H1 (cell line): ENCODE measurements at regions not wholly inside any gene's neighbourhood (a gene's known extent, or its start where the extent isn't known, plus 50 kb on each side); places are given as distances from the start of the nearest gene placed in this dataset.

Experiments
- CTCF ChIA-PET: fragments of 300-600 bp; sonication (Branson Sonifier 250); formaldehyde crosslinking; loops from one replicate; lab custom pipeline; 2021; ENCODE audit not compliant: partially characterized antibody; lab: Charles Lee
- POLR2A ChIA-PET: fragments of 300-600 bp; sonication (Branson Sonifier 250); formaldehyde crosslinking; loops from one replicate; lab custom pipeline; 2021; ENCODE audit warnings: inconsistent platforms; ENCODE audit not compliant: partially characterized antibody; lab: Charles Lee
- DNase-seq, 2 experiments: peaks; one replicate each; pipeline versions ENCODE4 v3.0.0 to v3.0.0-alpha.2; 2010 to 2022; ENCODE audit warnings: low spot score in 2 of 2, low read depth in 1 of 2, mixed read lengths in 1 of 2
- FAIRE-seq: peaks from 2 replicates; lab custom pipeline; 2011; peaks lifted over from hg19 to GRCh38; lab: Jason Lieb, UNC
- H2AFZ ChIP-seq: 2 replicates; pipeline ENCODE4 v1.8.1; 2012; ENCODE audit warnings: low read length, inconsistent platforms
- H2AK5ac ChIP-seq: 2 replicates; pipeline ENCODE4 v1.6.1; 2013; ENCODE audit warnings: low read depth, low read length
- H2BK120ac ChIP-seq: replicated peaks from 2 replicates; pipeline ENCODE3; 2013; ENCODE audit warnings: low read depth, low read length, inconsistent platforms
- H2BK12ac ChIP-seq: 2 replicates; pipeline ENCODE4 v1.6.1; 2013; ENCODE audit warnings: low read depth, low read length
- H2BK15ac ChIP-seq: 2 replicates; pipeline ENCODE4 v1.6.1; 2013; ENCODE audit warnings: low read length
- H2BK20ac ChIP-seq: 2 replicates; pipeline ENCODE4 v1.6.1; 2013; ENCODE audit warnings: low read length
- H2BK5ac ChIP-seq: 2 replicates; pipeline ENCODE4 v1.6.1; 2013; ENCODE audit warnings: low read depth, low read length
- H3K14ac ChIP-seq: 2 replicates; pipeline ENCODE4 v1.6.1; 2013; ENCODE audit warnings: inconsistent platforms; ENCODE audit not compliant: insufficient read length
- H3K18ac ChIP-seq: 2 replicates; pipeline ENCODE4 v1.6.1; 2013; ENCODE audit warnings: low read length; ENCODE audit errors: extremely low read depth
- H3K23ac ChIP-seq: 2 replicates; pipeline ENCODE4 v1.6.1; 2013; ENCODE audit warnings: inconsistent platforms; ENCODE audit not compliant: insufficient read length
- H3K23me2 ChIP-seq: 2 replicates; pipeline ENCODE4 v1.6.1; 2013; ENCODE audit warnings: low read depth, low read length
- H3K27ac ChIP-seq: 2 replicates; pipeline ENCODE4 v1.6.1; 2011; ENCODE audit warnings: low read depth, low read length, inconsistent platforms
- H3K27me3 ChIP-seq, 4 experiments: replicated peaks in 1 of 4; 1 replicate in 1 of 4; 2 replicates in 3 of 4; pipeline versions ENCODE4 v1.6.1 to v1.8.1; 2011 to 2013; ENCODE audit warnings: low read length in 3 of 4, mild to moderate bottlenecking in 3 of 4, inconsistent platforms in 2 of 4, mixed read lengths in 2 of 4, moderate library complexity in 1 of 4; ENCODE audit not compliant: control insufficient read depth in 3 of 4, insufficient read depth in 3 of 4; ENCODE audit errors: extremely low read depth in 1 of 4
- H3K36me3 ChIP-seq, 4 experiments: 2 replicates each; pipeline versions ENCODE4 v1.6.1 to v1.8.1; 2011 to 2013; ENCODE audit warnings: mild to moderate bottlenecking in 4 of 4, low read length in 3 of 4, moderate library complexity in 2 of 4, control low read depth in 1 of 4, inconsistent platforms in 1 of 4; ENCODE audit not compliant: insufficient read depth in 4 of 4, control insufficient read depth in 2 of 4
- H3K4ac ChIP-seq: replicated peaks from 2 replicates; pipeline ENCODE3; 2013; ENCODE audit warnings: low read length, low read depth, mixed read lengths, inconsistent platforms; ENCODE audit not compliant: insufficient read length
- H3K4me1 ChIP-seq, 4 experiments: replicated peaks in 1 of 4; 1 replicate in 1 of 4; 2 replicates in 3 of 4; pipeline versions ENCODE4 v1.6.1 to v1.8.1; 2011 to 2013; ENCODE audit warnings: low read length in 3 of 4, inconsistent platforms in 2 of 4, mixed read lengths in 1 of 4; ENCODE audit not compliant: insufficient read depth in 4 of 4, control insufficient read depth in 3 of 4
- H3K4me2 ChIP-seq, 2 experiments: 2 replicates each; pipeline versions ENCODE4 v1.6.1 to v1.8.1; 2011 to 2013; ENCODE audit warnings: low read depth in 2 of 2, low read length in 2 of 2, control low read depth in 1 of 2, inconsistent platforms in 1 of 2, mild to moderate bottlenecking in 1 of 2; ENCODE audit not compliant: insufficient read depth in 1 of 2
- H3K4me3 ChIP-seq, 4 experiments: fragments of 200-600, 300-600 bp in 1 of 4; sonication (generic), shearing (Covaris generic), sonication (Bioruptor Twin) in 1 of 4; 2 replicates each; pipeline versions ENCODE4 v1.5.1 to v1.8.1; 2011 to 2016; ENCODE audit warnings: low read length in 4 of 4, low read depth in 3 of 4, control low read depth in 2 of 4, inconsistent platforms in 2 of 4, mild to moderate bottlenecking in 2 of 4, mixed read lengths in 1 of 4, moderate library complexity in 1 of 4; ENCODE audit not compliant: insufficient read depth in 2 of 4; ENCODE audit errors: extremely low read depth in 1 of 4
- H3K56ac ChIP-seq: replicated peaks from 2 replicates; pipeline ENCODE3; 2013; ENCODE audit warnings: low read depth, mild to moderate bottlenecking, mixed read lengths, low read length, inconsistent platforms; ENCODE audit not compliant: insufficient read length
- H3K79me1 ChIP-seq: 2 replicates; pipeline ENCODE4 v1.6.1; 2013; ENCODE audit warnings: low read depth, low read length, control low read depth
- H3K79me2 ChIP-seq, 2 experiments: 2 replicates each; pipeline versions ENCODE4 v1.6.1 to v1.8.1; 2012 to 2013; ENCODE audit warnings: low read length in 2 of 2, mild to moderate bottlenecking in 2 of 2, inconsistent platforms in 1 of 2; ENCODE audit not compliant: insufficient read depth in 2 of 2, control insufficient read depth in 1 of 2
- H3K9ac ChIP-seq, 4 experiments: replicated peaks in 1 of 4; 1 replicate in 1 of 4; 2 replicates in 3 of 4; pipeline versions ENCODE4 v1.6.1 to v1.8.1; 2011 to 2013; ENCODE audit warnings: low read depth in 3 of 4, low read length in 3 of 4, control low read depth in 2 of 4, mild to moderate bottlenecking in 2 of 4, moderate library complexity in 2 of 4, inconsistent platforms in 1 of 4; ENCODE audit errors: extremely low read depth in 1 of 4
- H3K9me3 ChIP-seq, 2 experiments: 2 replicates each; pipeline versions ENCODE4 v1.6.1 to v1.8.1; 2012 to 2013; ENCODE audit warnings: mild to moderate bottlenecking in 2 of 2, moderate library complexity in 2 of 2, control low read depth in 1 of 2, inconsistent platforms in 1 of 2, low read depth in 1 of 2, low read length in 1 of 2, mixed read lengths in 1 of 2; ENCODE audit not compliant: insufficient read depth in 2 of 2
- H4K20me1 ChIP-seq, 2 experiments: replicated peaks in 1 of 2; 2 replicates each; pipeline versions ENCODE3 to v1.8.1; 2011 to 2013; ENCODE audit warnings: inconsistent platforms in 2 of 2, low read length in 2 of 2, mild to moderate bottlenecking in 1 of 2; ENCODE audit not compliant: insufficient read depth in 2 of 2, control insufficient read depth in 1 of 2
- H4K5ac ChIP-seq: 2 replicates; pipeline ENCODE4 v1.6.1; 2013; ENCODE audit warnings: low read length, low read depth, mixed read lengths, inconsistent platforms; ENCODE audit not compliant: insufficient read length
- H4K8ac ChIP-seq: 2 replicates; pipeline ENCODE4 v1.8.0; 2013; ENCODE audit warnings: mild to moderate bottlenecking, moderate library complexity, low read length, inconsistent platforms; ENCODE audit not compliant: insufficient read depth; ENCODE audit errors: extremely low read depth
- H4K91ac ChIP-seq: replicated peaks from 2 replicates; pipeline ENCODE3; 2013; ENCODE audit warnings: low read length, mixed read lengths, inconsistent platforms; ENCODE audit not compliant: insufficient read length
- ASH2L ChIP-seq: fragments of 200-600, 300-600 bp; sonication (generic); IDR thresholded peaks from one replicate; pipeline ENCODE4 v1.7.1; 2017; ENCODE audit warnings: low read length
- BRCA1 ChIP-seq: IDR thresholded peaks from 2 replicates; pipeline ENCODE4 v1.6.1; 2012; ENCODE audit warnings: low read depth, low read length, improper control_type of control experiment
- EGR1 ChIP-seq: IDR thresholded peaks from 2 replicates; pipeline ENCODE4 v1.6.1; 2011; ENCODE audit warnings: low read depth, low read length, borderline replicate concordance
- EP300 ChIP-seq, 2 experiments: IDR thresholded peaks; 1 replicate in 1 of 2; 2 replicates in 1 of 2; pipeline ENCODE4 v1.6.1; 2011 to 2012; ENCODE audit warnings: low read depth in 2 of 2, low read length in 2 of 2, mild to moderate bottlenecking in 2 of 2, borderline replicate concordance in 1 of 2, inconsistent platforms in 1 of 2, moderate library complexity in 1 of 2
- JUN ChIP-seq: IDR thresholded peaks from 2 replicates; pipeline ENCODE4 v1.6.1; 2011; ENCODE audit warnings: low read depth, mild to moderate bottlenecking, improper control_type of control experiment, low read length
- NRF1 ChIP-seq: IDR thresholded peaks from 2 replicates; pipeline ENCODE4 v1.6.1; 2011; ENCODE audit warnings: mild to moderate bottlenecking, low read depth, low read length, improper control_type of control experiment
- POU5F1 ChIP-seq: IDR thresholded peaks from 2 replicates; pipeline ENCODE4 v1.6.1; 2011; ENCODE audit warnings: low read depth, mild to moderate bottlenecking, low read length, moderate library complexity
- RFX5 ChIP-seq: IDR thresholded peaks from 2 replicates; pipeline ENCODE4 v1.6.1; 2011; ENCODE audit warnings: low read depth, low read length, improper control_type of control experiment, borderline replicate concordance
- SIN3A ChIP-seq, 2 experiments: IDR thresholded peaks in 1 of 2; conservative IDR thresholded peaks in 1 of 2; 2 replicates each; pipeline ENCODE4 v1.6.1; 2011 to 2012; ENCODE audit warnings: low read length in 2 of 2, improper control_type of control experiment in 1 of 2, low read depth in 1 of 2, mild to moderate bottlenecking in 1 of 2
- SIX5 ChIP-seq: IDR thresholded peaks from 2 replicates; pipeline ENCODE4 v1.6.1; 2011; ENCODE audit warnings: mild to moderate bottlenecking, low read depth, low read length
- SP1 ChIP-seq: IDR thresholded peaks from 2 replicates; pipeline ENCODE4 v1.6.1; 2011; ENCODE audit warnings: low read depth, low read length
- SP2 ChIP-seq: IDR thresholded peaks from 2 replicates; pipeline ENCODE4 v1.6.1; 2012; ENCODE audit warnings: mild to moderate bottlenecking, low read length, inconsistent platforms
- TBP ChIP-seq: IDR thresholded peaks from 2 replicates; pipeline ENCODE4 v1.6.1; 2011; ENCODE audit warnings: low read depth, low read length, improper control_type of control experiment
- WGBS, 2 experiments: shearing (Covaris generic) in 1 of 2; methylation state at CpG; one replicate each; pipeline versions ENCODE4 v1.1.6 to v1.1.7; 2013 to 2015; ENCODE audit warnings: low lambda C conversion rate in 2 of 2, mixed read lengths in 2 of 2, inconsistent platforms in 1 of 2, low coverage in 1 of 2, missing lambda C conversion rate in 1 of 2; ENCODE audit not compliant: insufficient replicate concordance in 2 of 2, insufficient coverage in 1 of 2, insufficient read length in 1 of 2; ENCODE audit errors: extremely low coverage in 1 of 2, missing lambda C conversion rate in 1 of 2; 5-methylcytosine and 5-hydroxymethylcytosine counted together
- TF ChIP-seq, protein P1 (sequence below): IDR thresholded peaks from 2 replicates; pipeline ENCODE4 v1.6.1; 2012; ENCODE audit warnings: inconsistent platforms

DNA sequence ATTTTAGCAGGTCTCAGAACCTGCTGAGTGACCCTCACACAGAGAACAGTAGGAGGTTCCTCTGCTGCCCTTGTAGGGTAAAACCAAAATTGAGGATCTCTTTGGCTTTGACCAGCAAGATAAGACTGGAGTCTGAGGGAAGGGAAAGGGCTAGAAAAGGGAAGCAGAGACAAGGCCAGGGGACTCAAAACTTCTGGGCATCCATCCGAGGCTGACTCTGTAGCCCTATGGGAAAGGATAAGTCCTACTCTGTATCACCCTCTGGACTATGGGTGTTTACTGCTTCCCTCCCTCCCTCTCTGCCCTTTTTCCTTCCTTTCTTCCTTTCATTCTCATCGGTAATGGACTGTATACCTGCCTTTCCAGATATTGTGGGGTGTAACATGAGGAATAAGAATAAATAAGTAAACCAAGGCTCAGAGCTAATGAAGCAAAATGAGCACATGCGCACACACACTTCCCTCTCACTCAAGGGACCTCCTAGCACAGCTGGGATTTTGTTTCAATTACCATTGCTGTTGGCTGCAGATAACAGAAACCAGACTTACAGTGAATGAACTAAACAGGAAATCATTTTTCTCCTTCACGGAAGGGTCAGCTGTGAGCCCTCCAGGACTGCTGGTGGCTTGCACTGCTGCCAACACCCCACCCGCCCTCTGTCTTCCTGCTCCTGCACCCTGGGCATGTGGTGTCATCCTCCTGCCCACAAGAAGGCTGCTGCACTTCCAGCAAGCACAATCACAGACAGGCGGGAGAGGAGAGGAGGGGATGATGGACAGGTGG is 404.4 kb upstream of the CCDC196 start:
- Histone ChIP-seq H4K5ac (no peak overlapping the region), H3K9ac (no peak overlapping the region), H2BK15ac (no peak overlapping the region), H3K56ac (no peak overlapping the region), H2BK20ac (no peak overlapping the region), H2BK12ac (no peak overlapping the region), H4K20me1 (no peaks in the 10 kb centered on the region), H2BK120ac (no peak overlapping the region), H3K9me3 (no peaks in the 10 kb centered on the region), H3K27ac (no peak overlapping the region), H3K4me1 (no peaks in the 10 kb centered on the region), H3K23me2 (no peaks in the 10 kb centered on the region; the same call in 1 of the 2 replicates), H2BK5ac (no peak overlapping the region), H3K36me3 (no peaks in the 10 kb centered on the region), H3K27me3 (no peaks in the 10 kb centered on the region), H2AFZ (no peak overlapping the region), H4K91ac (no peak overlapping the region), H4K8ac (no peak overlapping the region), H3K79me1 (no peaks in the 10 kb centered on the region), H2AK5ac (no peak overlapping the region), H3K4me3 (no peak overlapping the region), H3K79me2 (no peaks in the 10 kb centered on the region), H3K23ac (no peak overlapping the region), H3K4me2 (no peak overlapping the region), H3K4ac (no peak overlapping the region), H3K18ac (no peak overlapping the region), H3K14ac (no peak overlapping the region)
- DNase-seq, result no peak
- whole genome bisulfite sequencing, 2 experiments, result 95% methylated on average over 6 of the region's 6 CpGs; no CpG with 5 or more reads in 1 of the 2 experiments
- FAIRE-seq, result no peak
- ChIA-PET POLR2A (no interaction called here), CTCF (interaction anchor here (0.6 kb wide), 1 partner anchor 12 kb away, joined by 3 read pairs; no protein-coding TSS in a partner anchor)
- TF ChIP-seq EGR1, result no peak
- no peak for TF ChIP-seq POU5F1
- no peak for TF ChIP-seq RFX5
- no peak for TF ChIP-seq TBP
- TF ChIP-seq SP1, result no peak
- TF ChIP-seq SIX5, result no peak
- no peak for TF ChIP-seq JUN
- TF ChIP-seq NRF1, result no peak
- no peak for TF ChIP-seq SIN3A (conservative IDR thresholded peaks at IDR 0.05 in 1 of 2, IDR thresholded peaks at IDR 0.05 in 1 of 2; ENCODE audit: low read depth in 1 of 2, low read length in 2 of 2)
- TF ChIP-seq BRCA1, result no peak
- TF ChIP-seq EP300 (IDR thresholded peaks at IDR 0.05; ENCODE audit: borderline replicate concordance in 1 of 2, low read depth in 2 of 2, low read length in 2 of 2), result no peak
- no peak for TF ChIP-seq SP2
- TF ChIP-seq, protein P1, sequence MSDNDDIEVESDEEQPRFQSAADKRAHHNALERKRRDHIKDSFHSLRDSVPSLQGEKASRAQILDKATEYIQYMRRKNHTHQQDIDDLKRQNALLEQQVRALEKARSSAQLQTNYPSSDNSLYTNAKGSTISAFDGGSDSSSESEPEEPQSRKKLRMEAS, result no peak
- TF ChIP-seq ASH2L, result no peak
